ENCODE measurements at regions not wholly inside any gene's neighbourhood (a gene's known extent, or its start where the extent isn't known, plus 50 kb on each side); places are given as distances from the start of the nearest gene placed in this dataset.

DNA sequence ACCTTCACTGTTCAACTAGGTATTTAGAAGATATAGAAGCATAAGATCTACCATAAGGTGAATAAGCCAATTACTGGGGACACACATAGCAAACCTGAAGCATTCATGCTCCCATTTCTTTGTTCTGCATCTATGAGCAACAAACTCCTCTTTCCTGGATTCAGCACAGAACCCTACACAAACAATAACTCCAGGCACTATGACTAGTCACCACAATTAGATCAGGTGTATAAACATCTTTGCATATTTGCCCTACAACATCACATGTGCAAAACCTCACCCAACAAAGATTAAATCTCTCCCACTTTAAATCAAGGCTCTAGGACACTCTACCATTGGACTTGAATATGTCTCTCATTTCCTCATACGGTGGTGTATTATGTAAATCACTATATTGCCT, 652.3 kb downstream of the EPHA7 start:
- H3K9me2 ChIP-seq (replicated peaks; ENCODE audit: insufficient read depth), result no peaks in the 10 kb centered on the region
- peaks cover 6% of the 10 kb centered on the region for H3K4me1 ChIP-seq (ENCODE audit: insufficient read depth)
- H3K27ac ChIP-seq, result no peak overlapping the region
- no peak overlapping the region for H2AFZ ChIP-seq
- no peaks in the 10 kb centered on the region for H3K36me3 ChIP-seq (replicated peaks; ENCODE audit: insufficient read depth, low read depth)
- 90% methylated on average over 1 of the region's 1 CpG for whole genome bisulfite sequencing (ENCODE audit: low lambda C conversion rate, missing lambda C conversion rate)
- H4K20me1 ChIP-seq (ENCODE audit: insufficient read depth, poor library complexity, severe bottlenecking), result no peaks in the 10 kb centered on the region
- TF ChIP-seq EZH2phosphoT487 (IDR thresholded peaks at IDR 0.05; ENCODE audit: low read depth, severe bottlenecking, unreplicated experiment) (no peak), EZH2 (IDR thresholded peaks at IDR 0.05; ENCODE audit: borderline replicate concordance) (no peak)
- TF ChIP-seq, protein P1, sequence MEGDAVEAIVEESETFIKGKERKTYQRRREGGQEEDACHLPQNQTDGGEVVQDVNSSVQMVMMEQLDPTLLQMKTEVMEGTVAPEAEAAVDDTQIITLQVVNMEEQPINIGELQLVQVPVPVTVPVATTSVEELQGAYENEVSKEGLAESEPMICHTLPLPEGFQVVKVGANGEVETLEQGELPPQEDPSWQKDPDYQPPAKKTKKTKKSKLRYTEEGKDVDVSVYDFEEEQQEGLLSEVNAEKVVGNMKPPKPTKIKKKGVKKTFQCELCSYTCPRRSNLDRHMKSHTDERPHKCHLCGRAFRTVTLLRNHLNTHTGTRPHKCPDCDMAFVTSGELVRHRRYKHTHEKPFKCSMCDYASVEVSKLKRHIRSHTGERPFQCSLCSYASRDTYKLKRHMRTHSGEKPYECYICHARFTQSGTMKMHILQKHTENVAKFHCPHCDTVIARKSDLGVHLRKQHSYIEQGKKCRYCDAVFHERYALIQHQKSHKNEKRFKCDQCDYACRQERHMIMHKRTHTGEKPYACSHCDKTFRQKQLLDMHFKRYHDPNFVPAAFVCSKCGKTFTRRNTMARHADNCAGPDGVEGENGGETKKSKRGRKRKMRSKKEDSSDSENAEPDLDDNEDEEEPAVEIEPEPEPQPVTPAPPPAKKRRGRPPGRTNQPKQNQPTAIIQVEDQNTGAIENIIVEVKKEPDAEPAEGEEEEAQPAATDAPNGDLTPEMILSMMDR (IDR thresholded peaks at IDR 0.05; ENCODE audit: poor library complexity), result no peak
- H3K4me3 ChIP-seq, result no peak overlapping the region
- no peaks in the 10 kb centered on the region for H3K9me3 ChIP-seq (ENCODE audit: low read depth)
- no peaks in the 10 kb centered on the region for H3K79me2 ChIP-seq
- H3K27me3 ChIP-seq, result no peaks in the 10 kb centered on the region
- no peak for DNase-seq (ENCODE audit: low spot score)
- no peak overlapping the region for H3K4me2 ChIP-seq

DNA sequence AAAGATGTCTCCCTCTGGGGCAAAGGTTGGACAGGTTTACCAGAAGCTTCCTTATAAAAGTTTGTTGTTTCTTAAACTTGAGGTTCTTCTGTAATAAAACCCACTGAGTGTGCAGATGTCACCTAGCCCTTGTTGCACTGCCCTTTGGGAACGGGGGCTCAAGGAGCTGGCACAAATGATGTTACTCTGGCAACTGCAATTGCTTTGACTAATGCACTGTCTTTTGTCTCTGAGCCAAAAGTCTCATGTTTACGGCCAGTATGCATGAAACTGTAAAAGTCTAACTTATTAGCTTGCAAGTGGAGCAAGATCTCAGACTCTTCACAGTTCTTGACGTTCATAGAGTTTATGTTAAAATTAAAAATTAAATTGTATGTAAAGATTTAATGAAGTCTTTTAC, 655.7 kb downstream of the EPHA7 start:
- no peaks in the 10 kb centered on the region for H3K79me2 ChIP-seq
- H3K4me1 ChIP-seq (ENCODE audit: insufficient read depth), result no peaks in the 10 kb centered on the region
- no peak overlapping the region for H2AFZ ChIP-seq
- H3K4me2 ChIP-seq, result no peak overlapping the region
- 62% methylated on average over 3 of the region's 3 CpGs for WGBS (ENCODE audit: low lambda C conversion rate, missing lambda C conversion rate)
- H3K4me3 ChIP-seq, result no peak overlapping the region
- no peak overlapping the region for H3K27ac ChIP-seq
- H3K9me3 ChIP-seq (ENCODE audit: low read depth), result no peaks in the 10 kb centered on the region
- no peaks in the 10 kb centered on the region for H3K9me2 ChIP-seq (replicated peaks; ENCODE audit: insufficient read depth)
- H3K36me3 ChIP-seq (replicated peaks; ENCODE audit: insufficient read depth, low read depth), result no peaks in the 10 kb centered on the region
- H3K27me3 ChIP-seq, result no peaks in the 10 kb centered on the region
- no peak for TF ChIP-seq EZH2phosphoT487 (IDR thresholded peaks at IDR 0.05; ENCODE audit: low read depth, severe bottlenecking, unreplicated experiment)
- TF ChIP-seq, protein P1 (IDR thresholded peaks at IDR 0.05; ENCODE audit: poor library complexity), result no peak
- no peak for TF ChIP-seq EZH2 (IDR thresholded peaks at IDR 0.05; ENCODE audit: borderline replicate concordance)
- H4K20me1 ChIP-seq (ENCODE audit: insufficient read depth, poor library complexity, severe bottlenecking), result no peaks in the 10 kb centered on the region
- no peak for DNase-seq (ENCODE audit: low spot score)

DNA sequence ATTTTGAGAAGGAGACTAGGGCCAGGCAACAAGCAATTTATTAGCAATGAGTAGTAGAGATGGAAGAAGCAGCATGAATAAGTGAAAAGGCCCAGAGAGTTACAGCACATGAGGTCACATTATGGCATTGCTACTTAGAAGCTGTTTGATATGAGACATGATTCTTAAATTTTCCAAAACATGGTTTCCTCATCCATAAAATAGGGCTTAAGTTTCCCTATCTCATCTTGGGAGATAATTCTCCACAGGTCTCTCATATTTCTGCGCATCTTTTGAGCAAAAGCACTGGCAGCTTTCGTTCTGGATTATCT, 656.1 kb downstream of the EPHA7 start:
- Histone ChIP-seq H3K36me3 (replicated peaks; ENCODE audit: insufficient read depth, low read depth) (no peaks in the 10 kb centered on the region), H3K4me3 (no peak overlapping the region), H3K27ac (no peak overlapping the region), H2AFZ (no peak overlapping the region), H4K20me1 (ENCODE audit: insufficient read depth, poor library complexity, severe bottlenecking) (no peaks in the 10 kb centered on the region), H3K4me2 (no peak overlapping the region), H3K27me3 (no peaks in the 10 kb centered on the region), H3K9me2 (replicated peaks; ENCODE audit: insufficient read depth) (no peaks in the 10 kb centered on the region), H3K4me1 (ENCODE audit: insufficient read depth) (no peaks in the 10 kb centered on the region), H3K79me2 (no peaks in the 10 kb centered on the region), H3K9me3 (ENCODE audit: low read depth) (no peaks in the 10 kb centered on the region)
- TF ChIP-seq, protein P1 (IDR thresholded peaks at IDR 0.05; ENCODE audit: poor library complexity), result no peak
- TF ChIP-seq EZH2 (IDR thresholded peaks at IDR 0.05; ENCODE audit: borderline replicate concordance) (no peak), EZH2phosphoT487 (IDR thresholded peaks at IDR 0.05; ENCODE audit: low read depth, severe bottlenecking, unreplicated experiment) (no peak)
- WGBS (ENCODE audit: low lambda C conversion rate, missing lambda C conversion rate), result 63% methylated on average over 2 of the region's 2 CpGs
- no peak for DNase-seq (ENCODE audit: low spot score)

All from hepatocyte (in vitro differentiated cells).